GM18507 (cell line): ENCODE measurements at regions not wholly inside any gene's neighbourhood (a gene's known extent, or its start where the extent isn't known, plus 50 kb on each side); places are given as distances from the start of the nearest gene placed in this dataset.

ENCODE experiments used
- DNase-seq: peaks from one replicate; pipeline ENCODE4 v3.0.0; 2011; ENCODE audit warnings: low read depth; ENCODE audit not compliant: insufficient read length; ENCODE audit errors: extremely low spot score
- FAIRE-seq: peaks from 2 replicates; lab custom pipeline; 2011; peaks lifted over from hg19 to GRCh38; lab: Jason Lieb, UNC

DNA sequence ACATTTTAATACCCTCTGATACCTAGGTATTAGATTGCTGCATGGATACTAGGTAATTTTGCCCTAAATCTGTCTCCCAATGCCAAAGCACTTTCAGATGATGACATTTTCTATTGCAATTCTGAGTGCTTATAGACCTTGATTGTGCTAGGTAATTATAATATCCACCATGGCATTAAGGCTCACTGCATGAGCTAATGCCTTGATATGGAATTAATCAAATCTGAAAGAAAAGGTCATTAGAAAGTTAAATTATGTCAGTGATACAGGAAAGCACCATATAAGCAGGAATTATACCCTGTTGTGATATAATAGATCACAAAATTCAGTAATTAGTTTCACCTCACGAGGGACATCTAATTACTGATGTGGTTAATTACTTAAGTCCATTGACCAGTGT lies 521.4 kb downstream of the DNAJB9 start:
- DNase-seq (no peak), FAIRE-seq (no peak)

DNA sequence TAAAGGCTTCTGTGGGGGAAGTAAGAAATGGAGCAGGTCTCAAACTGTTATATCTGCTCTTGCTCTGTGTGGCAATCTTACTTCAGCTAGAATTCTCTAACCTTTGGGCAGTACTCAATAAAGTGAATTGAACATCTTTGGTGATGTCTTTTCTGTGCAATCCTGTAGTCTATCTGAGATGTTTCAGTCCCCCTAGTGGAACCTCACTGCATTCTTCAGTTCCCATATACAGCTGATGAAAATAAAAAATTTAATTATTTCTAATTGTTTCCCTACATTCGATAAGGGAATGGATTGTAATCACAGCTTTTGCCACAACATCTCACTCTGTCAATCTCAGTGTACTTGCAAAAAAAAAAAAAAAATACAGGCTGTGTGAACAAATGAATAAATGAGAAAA lies 522.6 kb downstream of the DNAJB9 start:
- FAIRE-seq, result no peak
- no peak for DNase-seq

DNA sequence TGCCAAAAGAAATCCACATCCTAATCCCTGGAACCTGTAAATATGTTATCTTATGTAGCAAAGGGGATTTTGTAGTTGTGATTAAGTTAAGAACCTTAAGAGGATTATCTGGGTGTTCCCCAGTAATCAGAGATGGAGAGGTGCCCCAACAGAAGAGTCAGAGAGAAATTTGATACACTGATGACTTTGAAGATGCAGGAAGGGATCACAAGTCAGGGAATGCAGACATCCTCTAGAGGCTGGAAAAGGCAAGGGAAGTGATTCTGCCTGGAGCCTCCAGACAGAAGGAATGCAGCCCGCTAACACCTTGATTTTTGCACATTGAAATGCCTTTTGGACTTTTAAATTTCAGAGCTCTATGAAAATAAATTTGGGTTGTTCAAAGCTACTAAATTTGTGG lies 531.7 kb downstream of the DNAJB9 start:
- FAIRE-seq (no peak), DNase-seq (no peak)

DNA sequence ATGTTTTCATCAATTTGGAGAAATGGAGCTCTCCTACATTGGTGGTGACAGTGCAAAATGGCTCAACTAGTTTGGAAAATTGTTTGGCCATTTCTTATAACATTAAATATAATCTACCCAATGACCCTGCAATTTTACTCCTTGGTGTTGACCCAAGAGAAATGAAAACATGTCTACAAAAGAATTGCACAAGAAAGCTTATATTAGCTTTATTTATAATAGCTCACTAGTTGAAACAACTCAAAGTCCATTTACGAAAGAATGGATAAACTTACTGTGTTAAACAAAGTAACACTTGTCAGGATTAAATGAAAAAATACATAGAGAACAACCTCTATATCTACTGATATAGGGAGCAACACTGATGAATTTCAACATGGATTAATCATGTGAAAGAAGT lies 539.9 kb downstream of the DNAJB9 start:
- no peak for DNase-seq
- no peak for FAIRE-seq

DNA sequence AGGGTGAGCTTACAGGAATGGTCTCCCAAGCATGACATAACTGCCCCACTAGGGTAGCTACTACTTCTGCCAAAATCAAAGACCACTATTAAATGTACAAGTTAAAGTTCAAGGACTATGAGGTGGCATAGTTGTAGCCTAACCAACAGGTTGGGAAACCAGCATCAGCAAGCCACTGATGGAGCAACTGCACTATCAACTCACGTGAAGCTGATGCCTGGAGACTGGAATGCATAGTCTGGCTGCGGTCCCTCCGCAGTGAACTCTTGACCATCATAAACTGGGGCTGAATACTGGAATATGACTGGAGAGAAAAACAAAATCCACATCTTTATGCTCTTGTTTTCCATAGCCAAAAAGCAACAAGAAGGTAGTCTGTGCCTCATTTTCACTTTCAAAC lies 541.4 kb downstream of the DNAJB9 start:
- DNase-seq (no peak), FAIRE-seq (no peak)

DNA sequence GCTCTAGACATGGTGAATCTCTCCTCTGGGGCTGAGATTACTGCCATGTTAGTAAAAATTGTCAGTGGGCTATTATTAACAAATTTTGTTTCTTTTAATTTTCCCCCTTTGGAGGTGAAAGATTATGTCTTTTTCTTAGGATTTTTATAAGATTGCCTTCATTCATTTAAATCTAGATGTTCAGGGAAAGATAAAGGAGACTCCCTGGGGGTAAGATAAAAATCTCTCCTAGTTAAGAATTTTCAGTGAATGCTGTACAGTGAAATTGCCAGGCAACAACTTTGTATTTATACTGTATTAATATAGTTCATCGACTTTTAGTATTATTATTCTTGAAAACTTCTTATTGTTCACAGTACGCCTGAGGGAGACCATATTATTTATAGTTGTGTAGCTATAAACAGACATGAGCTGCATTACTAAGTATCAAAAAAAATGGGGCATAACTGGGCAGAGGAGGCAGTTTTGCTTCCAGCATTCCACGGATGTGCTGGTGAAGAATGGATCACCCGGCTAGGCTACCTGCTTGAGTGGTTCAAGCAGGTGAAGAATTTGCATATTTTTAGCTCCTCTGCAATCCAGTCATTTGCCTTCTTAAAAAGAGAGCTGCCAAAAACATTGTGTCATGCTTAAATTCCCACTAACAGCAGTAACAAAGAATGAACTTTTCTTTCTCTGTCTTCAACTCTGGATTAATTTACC lies 552.1 kb downstream of the DNAJB9 start:
- FAIRE-seq (no peak), DNase-seq (no peak)

DNA sequence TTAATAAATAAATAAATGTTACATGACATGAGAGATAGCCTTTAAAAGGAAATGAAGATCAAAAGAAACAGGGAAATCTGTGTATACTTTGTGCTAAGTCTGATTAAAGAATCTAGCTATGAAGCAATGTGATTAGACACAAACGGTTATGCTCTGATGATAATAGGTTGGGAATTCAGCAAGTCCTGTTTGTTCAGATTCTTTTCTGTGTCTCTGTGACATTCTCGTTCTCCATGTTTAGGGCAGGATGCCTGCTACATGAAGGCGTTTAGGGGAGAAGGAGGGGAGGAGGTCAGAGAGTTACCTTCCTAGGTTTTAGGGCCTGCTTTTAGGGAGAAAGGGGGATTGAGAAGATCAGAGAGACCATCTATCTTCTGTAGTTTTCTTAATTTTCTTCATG lies 555.3 kb downstream of the DNAJB9 start:
- DNase-seq, result no peak
- FAIRE-seq, result no peak

DNA sequence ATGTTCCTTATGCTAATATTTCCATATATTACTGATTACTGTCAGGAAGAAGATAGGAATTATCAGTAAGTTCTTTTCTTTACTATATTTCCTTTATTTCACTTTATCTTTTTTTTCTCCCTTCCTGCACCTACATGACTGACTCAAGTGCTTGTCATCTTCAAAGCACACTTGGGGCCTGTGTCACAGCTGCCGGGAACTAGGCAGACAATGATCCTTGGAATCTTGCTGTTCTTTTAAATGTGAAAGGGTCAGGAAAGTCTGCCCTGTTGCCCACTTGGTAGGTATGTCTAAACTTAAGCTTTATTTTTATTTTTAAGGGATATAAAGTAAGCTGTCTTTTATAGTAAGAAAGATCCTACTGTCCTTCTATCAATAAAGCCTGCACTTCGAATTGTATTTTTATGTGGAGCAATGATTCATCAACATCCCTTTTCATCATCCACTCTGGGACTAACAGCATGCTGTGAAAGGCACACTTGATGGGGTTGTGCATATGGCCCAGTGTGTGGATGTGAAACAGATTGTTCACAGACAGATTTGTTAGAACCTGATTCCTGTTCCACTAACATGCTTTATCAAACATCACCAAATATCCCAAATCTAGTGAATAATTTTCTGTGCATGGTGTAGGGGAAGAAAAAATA lies 556.9 kb downstream of the DNAJB9 start:
- DNase-seq (no peak), FAIRE-seq (no peak)

DNA sequence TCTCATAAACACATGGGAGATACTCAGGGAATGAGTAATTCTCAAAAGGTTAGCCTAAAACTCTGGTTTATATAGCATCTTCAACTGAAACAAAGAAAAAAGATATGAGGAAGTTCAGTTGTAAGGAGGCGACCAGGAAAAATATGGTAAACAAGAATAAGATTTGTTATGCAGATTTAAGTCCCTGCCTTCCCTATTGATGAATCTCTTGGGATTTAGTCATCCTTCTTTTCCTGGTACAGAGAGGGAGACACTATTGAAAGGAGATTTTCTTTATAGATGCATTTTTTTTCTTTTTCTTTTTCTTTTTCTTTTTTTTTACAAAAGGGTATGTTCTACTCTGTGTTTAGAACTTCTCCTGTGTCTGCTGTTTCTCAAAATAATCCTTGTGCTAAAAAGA lies 557.5 kb downstream of the DNAJB9 start:
- FAIRE-seq, result no peak
- DNase-seq, result no peak

DNA sequence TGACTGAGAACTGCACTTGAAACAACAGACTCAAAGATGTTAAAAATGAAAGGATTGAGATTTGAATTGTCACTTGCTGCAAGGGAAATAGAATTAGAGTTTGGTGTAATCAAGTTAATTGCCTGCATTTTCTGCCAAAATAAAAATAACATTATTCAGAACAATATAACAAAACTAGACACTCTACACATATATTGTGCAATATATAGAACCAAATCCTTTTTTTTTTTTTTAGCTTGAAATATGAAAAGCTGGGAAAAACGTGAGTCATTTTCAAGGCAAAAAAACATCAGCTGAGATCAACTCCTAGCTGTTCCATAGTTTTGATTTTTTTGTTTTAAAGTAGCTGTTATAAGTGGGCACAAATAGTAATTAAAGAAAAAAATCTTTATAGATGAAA lies 561.5 kb downstream of the DNAJB9 start:
- no peak for FAIRE-seq
- DNase-seq, result no peak

DNA sequence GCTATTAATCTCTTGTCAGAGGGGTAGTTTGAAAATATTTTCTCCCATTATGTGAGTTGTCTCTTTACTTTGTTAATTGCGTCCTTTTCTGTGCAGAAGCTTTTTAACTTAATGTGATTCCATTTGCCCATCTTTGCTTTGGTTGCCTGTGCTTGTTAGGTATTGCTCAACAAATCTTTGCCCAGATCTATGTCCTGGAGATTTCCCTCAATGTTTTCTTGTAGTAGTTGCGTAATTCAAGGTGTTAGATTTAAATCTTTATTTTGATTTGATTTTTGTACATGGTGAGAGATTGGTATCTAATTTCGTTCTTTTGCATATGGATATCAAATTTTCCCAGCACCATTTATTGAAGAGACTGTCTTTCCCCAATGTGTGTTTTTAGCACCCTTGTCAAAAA lies 567.2 kb downstream of the DNAJB9 start:
- no peak for DNase-seq
- FAIRE-seq, result no peak

DNA sequence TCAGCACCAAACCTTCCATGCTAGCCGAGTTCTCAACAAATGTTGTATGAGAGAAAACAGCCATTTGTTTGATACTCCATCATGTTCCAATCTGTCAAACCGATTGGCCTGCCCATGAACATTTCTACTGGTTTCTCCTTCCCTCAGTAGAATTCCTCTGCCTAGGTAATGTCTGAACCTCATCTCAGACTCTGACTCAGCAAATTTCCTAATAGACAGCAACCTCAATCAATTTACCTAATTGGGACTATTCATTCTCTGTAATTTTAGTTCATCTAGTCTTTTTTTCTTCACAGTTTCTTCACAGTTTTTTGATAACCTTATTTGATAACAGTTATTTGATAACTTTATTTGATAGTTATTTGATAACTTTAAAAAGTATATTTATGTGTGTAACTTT lies 585.1 kb downstream of the DNAJB9 start:
- FAIRE-seq, result no peak
- no peak for DNase-seq

DNA sequence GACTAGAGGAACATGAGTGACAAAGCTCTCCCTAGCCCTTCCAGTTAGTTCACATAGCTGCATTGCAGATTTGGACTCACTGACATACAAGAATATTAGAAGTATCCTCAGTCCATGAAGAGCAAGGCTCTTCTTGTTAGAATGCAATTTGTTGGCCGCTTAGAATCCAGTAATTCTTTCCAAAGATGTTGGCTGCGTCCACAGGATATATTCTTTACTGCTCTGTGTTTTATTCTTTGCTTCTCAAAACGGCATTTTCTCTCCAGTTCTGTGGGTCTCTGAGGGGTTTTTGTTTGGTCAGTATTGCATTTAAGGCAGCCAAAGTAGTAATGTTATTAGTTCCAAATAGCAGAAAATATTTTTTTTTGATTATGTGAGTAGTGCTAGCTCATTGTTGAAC lies 588.6 kb downstream of the DNAJB9 start:
- no peak for FAIRE-seq
- DNase-seq, result no peak

DNA sequence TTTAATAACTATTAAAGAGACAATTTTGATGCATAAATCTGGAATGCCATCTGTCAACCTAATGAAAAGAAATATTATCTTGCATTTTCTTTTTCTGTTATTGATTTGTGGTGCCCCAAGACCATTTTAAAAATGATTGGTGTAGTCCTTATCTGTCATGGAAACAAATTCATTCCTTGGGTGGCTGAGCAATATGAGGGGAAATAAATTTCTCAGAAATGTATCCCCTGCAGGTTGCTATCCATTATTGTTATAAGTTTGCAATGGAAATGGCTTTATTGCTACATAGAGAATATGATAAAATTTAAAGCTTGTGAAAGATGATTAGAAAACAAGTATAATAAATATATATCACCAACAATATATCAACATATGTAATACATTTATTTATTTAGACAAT lies 607.0 kb downstream of the DNAJB9 start:
- FAIRE-seq, result no peak
- DNase-seq, result no peak

DNA sequence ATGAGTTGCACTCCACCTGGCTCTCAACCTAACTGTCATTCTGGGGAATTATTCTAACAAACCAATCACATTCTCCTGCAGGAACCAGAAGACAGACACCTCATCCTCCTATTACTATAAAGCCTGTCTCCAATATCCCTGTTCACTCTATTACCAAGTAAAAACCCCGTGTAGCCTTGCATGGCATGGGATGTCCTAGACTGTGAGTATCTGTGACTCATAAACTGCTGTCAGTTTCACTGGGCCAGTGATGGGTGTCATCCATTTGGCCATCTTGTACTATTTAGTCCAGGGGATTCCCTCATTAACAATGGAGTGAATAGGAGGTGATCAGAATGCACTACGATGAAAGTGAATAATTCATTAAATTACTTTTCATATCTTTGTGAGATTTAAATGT lies 608.7 kb downstream of the DNAJB9 start:
- FAIRE-seq, result no peak
- DNase-seq, result no peak

DNA sequence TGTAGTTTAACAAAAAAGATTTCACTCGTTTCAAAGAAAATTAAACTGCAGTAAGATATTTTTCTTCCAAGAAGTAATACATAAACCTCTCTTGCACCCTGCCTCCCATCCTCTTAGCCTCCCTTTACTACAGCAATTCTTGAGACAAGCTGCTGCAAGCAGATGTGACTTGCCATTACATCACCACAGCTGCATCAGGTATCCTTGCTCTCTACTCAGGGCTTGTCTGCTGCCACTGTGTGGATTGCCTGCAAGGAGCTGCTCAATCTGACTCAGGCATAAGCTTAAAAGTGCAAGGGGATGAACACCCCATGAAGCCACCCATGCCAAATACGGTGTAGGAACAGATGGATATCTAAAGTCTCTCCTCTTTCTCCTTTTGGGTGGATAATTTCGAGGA lies 609.9 kb downstream of the DNAJB9 start:
- no peak for FAIRE-seq
- DNase-seq, result no peak

DNA sequence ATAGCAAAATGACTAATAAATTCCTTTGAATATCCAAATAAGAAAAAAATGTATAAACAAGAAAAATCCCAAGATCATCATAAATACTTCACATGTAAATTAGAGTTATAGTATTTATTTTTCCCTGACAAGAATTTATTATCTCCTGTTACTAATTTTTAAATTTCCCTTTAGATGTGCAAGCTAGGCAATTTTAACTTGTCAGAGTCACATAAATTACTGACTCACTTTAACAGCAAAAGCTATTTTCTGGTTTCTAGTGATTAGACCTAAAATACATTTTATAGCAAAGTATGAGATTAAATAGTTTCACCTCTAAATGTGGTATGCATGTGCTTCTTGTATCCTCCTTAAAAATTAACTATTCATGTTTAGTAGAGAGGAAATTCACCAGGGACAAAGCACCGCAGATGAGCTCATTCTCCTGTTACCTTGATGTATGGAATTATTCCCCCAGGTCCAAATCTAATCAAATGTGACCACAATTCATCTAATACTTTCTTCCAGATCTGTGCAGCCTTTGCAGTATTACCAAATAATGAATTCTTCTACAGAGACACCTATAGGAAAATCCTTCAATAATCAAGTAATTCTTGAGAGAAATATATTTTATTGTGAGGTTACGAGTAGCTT lies 621.2 kb downstream of the DNAJB9 start:
- no peak for FAIRE-seq

DNA sequence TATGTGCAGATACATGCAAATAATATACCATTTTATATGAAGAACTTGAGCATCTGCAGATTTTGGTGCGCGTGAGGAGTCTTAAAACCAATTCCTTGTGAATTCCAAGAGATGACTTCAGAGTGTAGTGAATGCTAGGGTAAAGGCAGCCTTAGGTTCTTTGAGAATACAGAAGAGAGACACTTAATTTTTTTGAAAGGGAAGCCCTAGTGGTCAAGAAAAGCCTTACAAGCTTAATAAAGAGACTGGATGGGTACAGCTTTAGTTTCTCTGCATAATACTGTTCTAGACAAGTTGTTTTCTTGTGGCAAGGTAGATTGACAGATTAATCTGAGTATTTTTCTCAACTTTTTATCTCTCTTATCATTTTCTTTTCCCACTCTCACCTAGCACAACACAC lies 636.5 kb downstream of the DNAJB9 start:
- no peak for DNase-seq
- no peak for FAIRE-seq

More for the DNA sequence above, 621.2 kb downstream of the DNAJB9 start:
- DNase-seq, result no peak

DNA sequence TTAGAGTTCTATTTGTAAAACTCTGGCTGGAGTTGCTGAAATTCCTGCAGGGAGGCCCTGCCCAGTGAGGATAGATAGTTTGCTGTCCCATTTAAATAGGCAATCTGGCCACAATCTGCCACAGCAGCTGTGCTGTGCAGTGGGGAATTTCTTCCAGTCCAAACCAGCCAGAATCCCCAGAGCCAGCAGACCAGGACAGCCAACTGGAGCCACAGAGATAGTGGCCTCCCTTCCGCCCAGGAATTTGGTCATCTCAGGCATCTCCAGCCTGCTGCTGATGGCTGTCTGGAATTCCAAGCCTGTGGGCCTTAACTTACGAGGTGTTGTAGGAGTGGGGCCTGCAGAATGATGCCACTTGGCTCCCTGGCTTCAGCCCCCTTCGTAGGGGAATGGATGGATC lies 643.4 kb downstream of the DNAJB9 start:
- no peak for FAIRE-seq
- DNase-seq, result no peak

DNA sequence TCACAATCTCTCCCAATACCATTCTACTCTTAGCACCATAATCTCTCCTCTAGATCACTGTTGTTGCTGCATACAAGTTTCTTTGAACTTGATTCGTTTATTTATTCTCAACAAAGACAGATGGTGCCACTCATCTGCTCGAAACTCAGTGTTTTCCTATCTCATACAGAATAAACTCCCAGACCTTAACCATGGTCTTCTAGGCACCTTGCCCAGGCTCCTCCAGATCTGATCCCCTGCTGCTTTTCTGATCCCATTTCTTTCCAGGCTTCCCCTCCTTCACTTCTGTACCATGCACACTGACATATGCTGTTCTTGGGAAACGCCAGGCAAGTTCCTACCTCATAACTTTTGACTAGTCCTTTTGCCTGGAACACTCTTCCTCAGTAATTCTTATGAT lies 645.7 kb downstream of the DNAJB9 start:
- DNase-seq, result no peak
- FAIRE-seq, result no peak

DNA sequence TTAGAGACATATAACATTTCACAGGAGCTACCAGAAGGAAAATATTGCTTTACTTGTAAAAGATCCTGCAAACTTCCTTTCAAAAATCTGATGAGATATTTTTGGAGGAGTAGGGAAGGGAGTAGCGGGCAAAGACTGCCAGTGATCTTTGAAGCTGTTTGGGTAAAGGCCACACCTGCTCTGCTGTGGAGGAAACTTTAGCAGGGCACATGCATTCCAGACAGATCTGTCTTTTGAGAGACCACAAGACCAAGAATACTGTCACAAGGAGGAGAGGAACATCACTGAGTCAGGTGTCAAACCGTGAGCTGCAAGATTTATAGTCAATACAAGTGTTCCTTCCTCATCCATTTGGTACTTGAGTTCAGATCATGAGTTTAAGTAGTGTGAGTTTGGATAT lies 654.4 kb downstream of the DNAJB9 start:
- DNase-seq (no peak), FAIRE-seq (no peak)
